MM.1S (cell line): ENCODE measurements at regions not wholly inside any gene's neighbourhood (a gene's known extent, or its start where the extent isn't known, plus 50 kb on each side); places are given as distances from the start of the nearest gene placed in this dataset.

Source experiments
- EZH2 ChIP-seq: fragments of 300-600 bp; sonication (generic); optimal IDR thresholded peaks from 2 replicates; pipeline ENCODE3; 2017; ENCODE audit warnings: low read depth, mild to moderate bottlenecking, antibody characterized with exemption, low read length, mixed read lengths
- TF ChIP-seq, protein P1 (sequence below): fragments of 300-600 bp; sonication (generic); IDR thresholded peaks from 2 replicates; pipeline ENCODE4 v1.5.1; 2016; ENCODE audit warnings: antibody characterized with exemption, low read length, mixed read lengths

DNA sequence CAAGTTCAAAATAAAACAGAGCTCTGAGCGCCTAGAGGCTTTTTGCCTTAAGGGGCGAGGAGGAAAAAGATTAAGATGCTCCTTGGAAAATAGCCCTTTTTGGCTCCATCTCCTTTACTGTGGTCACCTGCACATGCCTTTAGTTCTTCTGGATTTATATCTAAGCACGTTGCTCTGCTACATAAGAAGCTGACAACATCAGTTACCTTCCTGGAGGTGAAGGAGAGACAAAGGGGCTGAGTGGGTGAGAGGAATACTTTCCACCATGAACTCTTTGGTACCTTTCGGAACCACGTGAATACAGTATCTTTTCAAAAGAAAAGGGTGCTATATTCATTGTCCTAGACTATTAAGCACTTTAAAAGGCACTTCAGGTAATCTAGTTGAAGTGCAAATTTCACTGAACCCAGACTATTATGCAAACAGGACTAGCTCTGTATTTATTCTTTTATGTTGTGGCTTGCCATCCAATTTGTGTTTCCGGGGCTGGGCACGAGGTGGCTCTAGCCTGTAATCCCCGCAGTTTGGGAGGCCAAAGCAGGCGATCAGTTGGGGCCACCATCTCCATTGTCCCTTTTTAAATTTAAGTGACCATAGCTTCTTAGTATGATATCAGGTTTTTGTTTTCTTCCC, 201.5 kb downstream of the TM9SF2 start:
- TF ChIP-seq, protein P1, sequence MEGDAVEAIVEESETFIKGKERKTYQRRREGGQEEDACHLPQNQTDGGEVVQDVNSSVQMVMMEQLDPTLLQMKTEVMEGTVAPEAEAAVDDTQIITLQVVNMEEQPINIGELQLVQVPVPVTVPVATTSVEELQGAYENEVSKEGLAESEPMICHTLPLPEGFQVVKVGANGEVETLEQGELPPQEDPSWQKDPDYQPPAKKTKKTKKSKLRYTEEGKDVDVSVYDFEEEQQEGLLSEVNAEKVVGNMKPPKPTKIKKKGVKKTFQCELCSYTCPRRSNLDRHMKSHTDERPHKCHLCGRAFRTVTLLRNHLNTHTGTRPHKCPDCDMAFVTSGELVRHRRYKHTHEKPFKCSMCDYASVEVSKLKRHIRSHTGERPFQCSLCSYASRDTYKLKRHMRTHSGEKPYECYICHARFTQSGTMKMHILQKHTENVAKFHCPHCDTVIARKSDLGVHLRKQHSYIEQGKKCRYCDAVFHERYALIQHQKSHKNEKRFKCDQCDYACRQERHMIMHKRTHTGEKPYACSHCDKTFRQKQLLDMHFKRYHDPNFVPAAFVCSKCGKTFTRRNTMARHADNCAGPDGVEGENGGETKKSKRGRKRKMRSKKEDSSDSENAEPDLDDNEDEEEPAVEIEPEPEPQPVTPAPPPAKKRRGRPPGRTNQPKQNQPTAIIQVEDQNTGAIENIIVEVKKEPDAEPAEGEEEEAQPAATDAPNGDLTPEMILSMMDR: no peak
- TF ChIP-seq EZH2: no peak
